Endometrial microvascular endothelial cells (primary cell): ENCODE measurements at regions not wholly inside any gene's neighbourhood (a gene's known extent, or its start where the extent isn't known, plus 50 kb on each side); places are given as distances from the start of the nearest gene placed in this dataset.
"Not testable (repeated sequence)": the region's sequence is repeated elsewhere in the genome, so short reads cannot be mapped to it uniquely, and the experiment has no call there.

Experiments
- in situ Hi-C: cut with HindIII; loops from 2 replicates; pipeline ENCODE4 v1.10.0; 2017; ENCODE audit warnings: low sequenced_read_pairs, low pct_unique_long_range_greater_than_20kb; ENCODE audit errors: inconsistent ontology term

DNA sequence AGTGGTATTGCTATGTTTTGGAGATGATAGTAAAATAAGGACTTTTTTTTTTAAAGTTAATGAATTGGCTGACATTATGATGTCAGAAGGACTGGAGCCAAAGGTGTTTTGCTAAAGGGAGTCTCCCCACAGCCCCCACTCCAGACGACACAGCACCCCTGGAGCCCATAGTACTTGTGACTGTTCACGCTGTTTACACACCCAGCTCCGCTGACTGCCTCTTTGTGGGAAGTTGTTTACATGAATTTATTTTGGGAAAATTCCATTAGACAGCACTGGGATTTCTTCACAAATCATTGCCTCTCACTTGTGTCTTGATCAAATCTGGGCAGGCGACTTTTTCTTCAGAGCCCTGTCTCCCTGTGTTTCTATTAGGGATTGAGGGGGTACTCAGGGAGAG lies 108.6 kb downstream of the C17orf67 start:
- in situ Hi-C loops, result no loop called here

DNA sequence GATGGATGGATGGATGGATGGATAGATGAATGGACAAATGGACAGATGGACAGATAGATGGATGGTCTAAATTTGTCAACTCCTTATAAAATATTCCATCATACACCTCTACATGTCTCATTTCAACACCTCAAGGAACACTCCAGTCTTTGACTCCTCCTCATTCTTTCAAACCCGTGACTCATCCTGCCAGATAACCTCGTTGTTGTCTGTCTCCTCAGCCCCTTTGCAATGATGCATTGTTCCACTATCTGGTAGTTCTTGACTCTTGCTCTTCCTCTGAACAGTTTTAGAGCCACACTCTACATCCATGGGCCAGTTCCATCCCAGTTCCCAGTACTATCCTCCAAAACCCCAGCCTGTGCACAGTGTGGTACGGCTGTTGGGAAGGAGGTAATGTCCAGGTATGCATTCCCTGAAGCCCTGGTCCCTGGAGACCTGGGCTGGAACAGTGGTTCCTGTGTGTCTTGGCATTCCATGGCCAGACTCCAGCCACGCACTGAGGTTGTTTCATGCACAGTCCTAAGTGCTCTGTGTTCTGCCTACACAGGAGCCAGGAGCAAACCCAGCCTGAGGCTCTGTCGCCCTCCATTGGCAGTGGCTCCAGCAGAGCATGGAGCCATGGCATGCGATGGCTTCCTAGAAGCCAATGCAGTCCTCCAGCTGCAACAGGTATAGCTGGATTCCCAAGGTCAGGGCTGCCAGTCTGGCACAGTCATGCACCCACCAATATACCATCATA lies 105.7 kb downstream of the C17orf67 start:
- in situ Hi-C loops, result no loop called here

DNA sequence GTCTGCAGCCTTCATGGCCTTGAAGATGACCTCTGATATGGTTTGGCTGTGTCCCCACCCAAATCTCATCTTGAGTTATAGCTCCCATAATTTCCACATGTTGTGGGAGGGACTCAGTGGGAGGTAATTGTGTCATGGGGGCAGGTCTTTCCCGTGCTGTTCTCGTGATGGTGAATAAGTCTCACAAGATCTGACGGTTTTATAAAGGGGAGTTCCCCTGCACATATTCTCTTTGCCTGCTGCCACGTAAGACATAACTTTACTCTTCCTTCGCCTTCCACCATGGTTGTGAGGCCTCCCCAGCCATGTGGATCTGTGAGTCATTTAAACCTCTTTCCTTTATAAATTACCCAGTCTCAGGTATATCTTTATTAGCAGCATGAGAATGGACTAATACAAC lies 102.6 kb downstream of the C17orf67 start:
- in situ Hi-C loops, result not testable (repeated sequence)

DNA sequence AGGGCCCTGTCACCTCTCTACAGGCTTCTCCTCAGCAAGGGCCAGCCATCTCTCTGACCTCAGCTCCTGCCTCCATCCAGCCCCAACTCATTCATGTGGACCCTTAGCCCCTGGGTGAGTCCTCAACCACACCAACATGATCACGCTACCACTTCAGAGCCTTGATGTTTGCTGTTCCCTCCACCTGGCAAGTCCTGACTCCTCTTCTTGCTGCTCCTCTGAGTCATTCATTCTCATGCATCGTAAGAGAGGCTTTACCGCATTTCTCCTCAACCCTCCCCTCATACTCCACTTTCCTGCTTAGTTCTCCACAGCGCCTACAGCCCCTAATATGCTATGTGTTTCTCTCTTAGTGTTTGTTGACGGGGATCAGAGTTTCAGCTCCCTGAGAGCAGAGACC lies 99.9 kb downstream of the C17orf67 start:
- in situ Hi-C loops, result no loop called here

DNA sequence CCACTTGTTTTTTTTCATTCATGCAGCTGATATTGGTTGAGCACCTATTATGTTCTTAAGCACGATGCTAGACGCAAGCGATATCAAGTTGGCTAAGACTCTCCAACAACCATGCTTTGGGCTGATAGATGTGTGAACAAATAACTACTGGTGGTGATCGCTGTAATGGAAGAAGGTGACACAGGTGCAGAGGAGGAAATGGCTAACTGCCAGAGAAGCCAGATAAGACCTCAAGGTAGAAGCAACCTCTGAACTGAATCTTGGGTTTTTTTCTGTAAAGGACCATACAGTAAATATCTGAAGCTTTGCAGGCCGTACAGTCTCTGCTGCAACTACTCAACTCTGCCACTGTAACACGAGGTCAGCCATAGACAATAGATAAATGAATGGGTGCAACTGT lies 97.9 kb downstream of the C17orf67 start:
- in situ Hi-C loops, result no loop called here

DNA sequence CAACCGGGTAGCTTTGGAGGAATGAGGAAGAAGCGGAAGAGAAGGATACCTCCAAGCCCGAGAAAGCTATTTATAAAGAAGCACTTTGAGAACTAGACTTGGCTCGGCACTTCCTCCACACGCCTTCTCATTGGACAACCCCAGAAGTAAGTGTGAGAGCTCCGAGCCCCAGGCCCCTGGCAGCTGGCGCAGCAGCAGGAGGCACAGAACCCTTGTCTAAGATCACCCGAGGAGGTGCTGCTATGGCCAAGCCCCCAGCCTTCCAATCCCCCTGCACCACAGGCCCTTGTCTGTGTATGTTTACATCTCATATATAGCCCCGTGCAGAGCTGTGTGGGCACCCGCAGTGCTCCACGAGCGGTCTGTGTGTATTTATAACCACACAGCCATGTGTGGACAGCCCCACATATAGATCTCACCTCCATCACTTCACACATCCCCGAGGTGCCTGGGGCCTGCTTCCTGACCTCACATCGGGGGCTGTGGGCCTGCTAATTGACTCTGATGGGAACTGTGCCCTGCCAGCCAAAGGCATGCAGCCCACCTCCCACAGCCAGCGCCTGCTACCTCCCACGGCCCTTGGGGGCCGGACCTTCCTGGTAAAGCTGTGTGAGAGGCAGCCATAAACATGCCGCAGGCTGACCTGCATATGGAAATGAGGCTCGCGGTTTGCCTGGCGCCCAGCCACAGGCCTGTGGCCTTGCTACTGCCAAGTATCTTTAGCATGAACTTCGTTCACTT lies 96.1 kb downstream of the C17orf67 start:
- in situ Hi-C loops, result no loop called here

DNA sequence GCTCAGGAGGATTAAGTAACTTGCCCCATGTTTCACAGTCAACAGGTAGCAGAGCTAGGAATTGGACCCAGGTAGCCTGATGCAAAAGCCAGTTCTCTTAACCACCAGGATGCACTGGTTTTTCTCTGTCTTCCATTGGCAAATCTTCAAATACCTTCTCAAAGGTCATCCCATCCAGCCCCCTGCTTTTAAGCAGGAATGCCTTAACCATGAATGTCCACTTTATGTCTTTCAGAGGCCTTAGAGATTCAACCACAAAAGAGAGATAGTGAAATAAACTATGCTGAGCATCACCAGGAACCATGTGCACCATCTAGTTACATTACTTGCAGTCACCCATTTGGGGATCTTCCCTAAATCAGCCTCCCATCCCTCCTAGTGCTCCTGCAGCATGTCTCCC lies 94.3 kb downstream of the C17orf67 start:
- in situ Hi-C loops, result no loop called here

DNA sequence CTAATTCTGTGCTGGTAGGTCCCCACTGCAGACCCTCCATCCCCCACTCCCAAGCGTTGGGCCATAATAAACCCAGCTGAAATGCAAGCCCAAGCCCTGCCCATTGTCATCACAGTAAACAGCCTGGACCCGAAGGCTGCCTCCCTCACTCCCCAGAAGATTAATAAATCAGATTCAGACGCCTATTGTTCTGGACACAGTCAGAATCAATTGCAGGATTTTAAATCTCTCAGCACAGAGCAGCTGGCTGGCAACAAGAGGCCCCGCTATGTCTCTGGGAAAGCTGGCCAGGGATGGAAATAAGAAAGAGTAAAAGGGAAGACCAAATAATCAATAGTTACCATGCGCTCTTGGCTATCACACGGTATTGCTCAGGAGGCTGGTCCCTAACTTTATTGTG lies 93.9 kb downstream of the C17orf67 start:
- in situ Hi-C loops, result no loop called here

DNA sequence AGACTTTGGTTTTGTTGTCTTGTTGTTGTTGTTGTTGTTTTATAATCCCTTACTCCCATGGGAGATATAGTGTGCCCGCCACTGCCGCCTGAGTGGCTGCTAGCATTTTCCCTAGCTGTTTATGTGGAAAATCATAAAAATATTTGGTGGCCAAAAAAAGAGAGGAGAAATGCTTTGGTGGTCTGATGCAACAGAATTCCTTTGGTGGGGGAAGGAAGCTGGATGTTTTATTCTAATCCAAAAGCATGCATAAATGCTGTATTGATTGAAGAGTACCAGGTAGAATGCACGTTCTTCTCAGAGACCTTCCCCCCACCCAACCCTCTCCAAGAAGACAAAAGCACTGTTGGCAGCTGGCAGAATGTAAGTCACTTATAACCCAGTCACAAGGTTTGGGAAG lies 93.2 kb downstream of the C17orf67 start:
- in situ Hi-C loops, result no loop called here
